Lung (tissue), 11 donors: ENCODE measurements at regions not wholly inside any gene's neighbourhood (a gene's known extent, or its start where the extent isn't known, plus 50 kb on each side); places are given as distances from the start of the nearest gene placed in this dataset.
A peak's percentile ranks its signal among the peaks of the same experiment; 100 is the strongest.

Experiments used
- ATAC-seq: fragments of 200-7000 bp; cut with Tn5 transposase; one replicate; pipeline ENCODE4 v1.9.1; 2020; ENCODE audit warnings: moderate number of reproducible peaks; ENCODE audit not compliant: insufficient read depth, low FRiP score
- DNase-seq, 3 donors: peaks; one replicate each; pipeline ENCODE4 v3.0.0-alpha.2; 2013 to 2017
- H3K27ac ChIP-seq, 2 donors: one replicate each; pipeline ENCODE4 v1.5.1; 2013; ENCODE audit warnings: mild to moderate bottlenecking in 2 of 2, moderate library complexity in 2 of 2, control low read depth in 1 of 2, inconsistent platforms in 1 of 2, low read depth in 1 of 2, low read length in 1 of 2
- H3K27me3 ChIP-seq, 3 donors: one replicate each; pipeline ENCODE4 v1.5.1; 2013; ENCODE audit warnings: low read length in 2 of 3; ENCODE audit not compliant: control insufficient read depth in 3 of 3, insufficient read depth in 3 of 3
- H3K36me3 ChIP-seq, 4 donors: one replicate each; pipeline ENCODE4 v1.5.1; 2013; ENCODE audit warnings: low read length in 4 of 4, mild to moderate bottlenecking in 1 of 4, moderate library complexity in 1 of 4; ENCODE audit not compliant: control insufficient read depth in 4 of 4, insufficient read depth in 4 of 4
- H3K4me1 ChIP-seq, 5 donors: one replicate each; pipeline ENCODE4 v1.5.1; 2013; ENCODE audit warnings: low read length in 5 of 5, mild to moderate bottlenecking in 2 of 5, moderate library complexity in 1 of 5; ENCODE audit not compliant: control insufficient read depth in 5 of 5, insufficient read depth in 5 of 5
- H3K4me3 ChIP-seq: one replicate; pipeline ENCODE4 v1.5.1; 2013; ENCODE audit warnings: mild to moderate bottlenecking, control low read depth, moderate library complexity
- H3K9ac ChIP-seq, 2 donors: one replicate each; pipeline ENCODE4 v1.5.1; 2013; ENCODE audit warnings: low read length in 2 of 2, control low read depth in 1 of 2; ENCODE audit not compliant: insufficient read depth in 1 of 2
- H3K9me3 ChIP-seq, 4 donors: one replicate each; pipeline ENCODE4 v1.5.1; 2013; ENCODE audit warnings: low read length in 3 of 4, mild to moderate bottlenecking in 1 of 4, moderate library complexity in 1 of 4; ENCODE audit not compliant: control insufficient read depth in 4 of 4, insufficient read depth in 3 of 4
- CTCF ChIP-seq: IDR thresholded peaks from 2 replicates; pipeline ENCODE4 v1.5.1; 2012; ENCODE audit warnings: mild to moderate bottlenecking; ENCODE audit errors: control extremely low read depth, extremely low read depth
- WGBS, 2 donors: extraction: QIAGEN DNeasy Blood & Tissue Kit; methylation state at CpG; one replicate each; pipeline ENCODE4 v1.1.7; 2013; 5-methylcytosine and 5-hydroxymethylcytosine counted together
- donor health status: control.
- donor health status: control.
- donor health status: Bipolar disorder and iron deficiency.
- donor health status: healthy.
- donor health status: DM: yes; HTN: yes; CAD: no.

DNA sequence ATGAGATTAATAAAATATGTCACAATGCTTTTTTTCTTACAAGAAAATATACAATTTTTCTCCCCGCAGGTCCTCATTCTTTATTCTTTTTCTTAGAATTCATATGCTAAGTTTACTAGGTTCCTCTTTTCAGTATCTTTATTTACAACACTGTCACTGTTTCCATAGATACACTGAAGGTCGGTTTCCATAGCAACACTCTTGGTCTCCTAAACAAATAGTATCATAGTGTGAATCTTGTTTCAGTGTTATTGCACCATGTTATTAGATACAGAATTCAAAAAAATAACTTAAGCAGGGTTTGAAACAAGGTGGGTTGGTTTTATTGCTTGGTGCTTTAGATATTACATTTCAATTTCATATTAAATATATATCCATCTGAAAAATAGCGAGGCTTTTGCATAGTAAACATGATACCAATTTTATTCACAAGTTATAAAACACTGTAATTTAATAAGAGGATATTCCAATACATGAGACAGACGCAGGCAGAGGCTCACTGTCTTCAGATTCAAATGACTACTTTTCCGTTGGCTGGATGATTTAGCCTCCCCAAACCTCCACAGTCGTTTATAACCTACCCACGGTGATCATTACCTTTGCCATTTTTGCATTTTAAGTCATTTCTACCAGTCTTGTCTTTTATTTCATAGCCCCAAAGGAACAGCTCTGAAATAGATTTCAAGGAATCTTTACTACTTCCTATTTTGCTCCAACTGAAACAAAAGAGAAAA lies 88.9 kb upstream of the KLF6 start:
- Histone ChIP-seq H3K4me1 (peaks cover 0 to 5% (median 4%) of the 10 kb centered on the region in 5 donors), H3K9ac (no peak overlapping the region), H3K27me3 (no peaks in the 10 kb centered on the region), H3K27ac (peak overlapping the region; percentile 14 to 74), H3K9me3 (no peaks in the 10 kb centered on the region), H3K4me3 (no peak overlapping the region), H3K36me3 (no peaks in the 10 kb centered on the region)
- TF ChIP-seq CTCF: no peak
- 51 to 57% methylated on average over 7 of the region's 7 CpGs for WGBS, 2 donors
- DNase-seq (peak in 2 of 3 donors; percentile 85 to 87), ATAC-seq (peak; percentile 52)

DNA sequence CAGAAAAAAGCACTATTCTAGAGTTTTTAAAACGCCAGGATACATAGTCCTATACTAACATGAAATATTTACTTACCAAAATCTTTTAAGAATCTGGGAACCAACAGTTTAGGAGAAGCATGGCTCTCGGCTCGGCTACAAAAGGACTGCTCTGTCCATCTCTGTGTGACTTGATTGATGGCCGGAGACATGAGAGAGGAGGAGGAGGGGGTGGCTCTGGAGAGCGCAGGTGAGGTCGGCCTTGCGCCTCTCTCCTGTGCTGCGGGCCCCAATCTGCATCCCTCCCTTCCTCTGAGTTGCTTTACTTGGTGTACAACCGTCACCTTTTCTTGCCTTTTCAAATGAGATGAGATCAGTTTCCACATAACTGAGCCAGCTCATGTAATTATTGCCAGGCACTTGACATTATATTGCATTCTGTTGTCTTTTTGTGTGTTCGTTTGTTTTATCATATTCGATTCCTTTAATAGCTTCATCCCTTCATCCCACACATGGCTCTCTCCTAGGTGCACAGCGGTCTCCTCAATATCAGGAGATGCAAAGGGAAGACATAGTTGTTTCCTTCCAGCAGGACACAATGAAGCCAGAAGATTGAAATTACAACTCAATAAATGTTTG lies 87.8 kb upstream of the KLF6 start:
- DNase-seq (no peak), ATAC-seq (no peak)
- Histone ChIP-seq H3K4me1 (peaks cover 0 to 5% (median 4%) of the 10 kb centered on the region in 5 donors), H3K9ac (no peak overlapping the region), H3K27ac (no peak overlapping the region), H3K4me3 (no peak overlapping the region), H3K36me3 (no peaks in the 10 kb centered on the region), H3K27me3 (no peaks in the 10 kb centered on the region), H3K9me3 (no peaks in the 10 kb centered on the region)
- 87 to 92% methylated on average over 12 of the region's 12 CpGs for WGBS, 2 donors
- TF ChIP-seq CTCF: no peak

DNA sequence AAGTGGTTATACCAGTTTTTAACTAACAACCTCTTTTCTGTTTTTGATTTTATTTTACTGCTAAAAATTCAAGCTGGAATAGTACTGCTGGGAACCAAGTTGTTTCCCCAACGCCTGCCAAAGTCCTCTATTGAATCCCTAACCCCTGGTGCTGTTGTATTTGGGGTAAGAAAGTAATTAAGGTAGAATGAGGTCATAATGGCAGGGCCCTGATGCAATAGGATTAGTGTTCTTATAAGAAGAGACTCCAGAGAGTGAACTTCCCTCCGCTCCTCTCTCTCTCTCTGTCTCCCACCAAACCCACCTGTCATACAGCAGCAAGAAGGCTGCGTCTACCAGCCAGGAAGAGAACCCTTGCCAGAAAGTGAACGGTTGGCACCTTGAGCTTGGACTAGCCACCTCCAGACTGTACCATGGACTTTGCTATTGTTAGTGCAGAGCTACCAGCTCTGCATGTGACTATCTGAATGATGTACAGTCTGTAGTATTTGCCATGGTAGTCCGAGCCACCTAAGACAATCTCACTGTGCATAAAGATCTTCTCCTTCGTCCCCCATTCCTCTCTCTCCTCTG lies 86.5 kb upstream of the KLF6 start:
- H3K4me1 ChIP-seq: peaks cover 0 to 5% (median 4%) of the 10 kb centered on the region in 5 donors
- H3K9ac ChIP-seq: no peak overlapping the region
- H3K27ac ChIP-seq: no peak overlapping the region
- H3K36me3 ChIP-seq: no peaks in the 10 kb centered on the region
- DNase-seq: no peak
- H3K27me3 ChIP-seq: no peaks in the 10 kb centered on the region
- H3K9me3 ChIP-seq: no peaks in the 10 kb centered on the region
- WGBS, 2 donors: 93 to 94% methylated on average over 6 of the region's 6 CpGs
- no peak for ATAC-seq
- H3K4me3 ChIP-seq: no peak overlapping the region
- no peak for TF ChIP-seq CTCF
